ENCODE measurements at regions not wholly inside any gene's neighbourhood (a gene's known extent, or its start where the extent isn't known, plus 50 kb on each side); places are given as distances from the start of the nearest gene placed in this dataset.

GRCh38 chr17:79672496-79672895, 58.2 kb upstream of the ENPP7 start:
- Mint-ChIP-seq H3K27me3 (ENCODE audit: unreplicated experiment) (peaks cover 17% of the 10 kb centered on the region), H3K4me3 (ENCODE audit: unreplicated experiment) (no peak overlapping the region), H3K27ac (ENCODE audit: unreplicated experiment) (peak overlapping the region; percentile 84), H3K36me3 (ENCODE audit: unreplicated experiment) (peaks cover 19% of the 10 kb centered on the region), H3K4me1 (ENCODE audit: low read depth, unreplicated experiment) (peaks cover 50% of the 10 kb centered on the region), H3K9me3 (ENCODE audit: unreplicated experiment) (peaks cover 46% of the 10 kb centered on the region)
- no peak for DNase-seq
- no peak for TF ChIP-seq CTCF (IDR thresholded peaks at IDR 0.05; ENCODE audit: partially characterized antibody, unreplicated experiment)

- peak overlapping the region; percentile 99 for H3K27ac Mint-ChIP-seq (ENCODE audit: unreplicated experiment)
- TF ChIP-seq CTCF (IDR thresholded peaks at IDR 0.05; ENCODE audit: partially characterized antibody, unreplicated experiment) = peak; percentile 46
- peaks cover 45% of the 10 kb centered on the region for H3K9me3 Mint-ChIP-seq (ENCODE audit: unreplicated experiment)
- H3K27me3 Mint-ChIP-seq (ENCODE audit: unreplicated experiment) = peaks cover 20% of the 10 kb centered on the region
- H3K36me3 Mint-ChIP-seq (ENCODE audit: unreplicated experiment) = peaks cover 19% of the 10 kb centered on the region
- DNase-seq = peak; percentile 74
- peaks cover 47% of the 10 kb centered on the region for H3K4me1 Mint-ChIP-seq (ENCODE audit: low read depth, unreplicated experiment)
- peak overlapping the region; percentile 80 for H3K4me3 Mint-ChIP-seq (ENCODE audit: unreplicated experiment)
Measured at GRCh38 chr17:79671085-79671694, 59.6 kb upstream of the ENPP7 start.

GRCh38 chr17:79670537-79671084, 59.8 kb upstream of the RBFOX3 start:
- Mint-ChIP-seq H3K36me3 (ENCODE audit: unreplicated experiment) (peaks cover 19% of the 10 kb centered on the region), H3K4me1 (ENCODE audit: low read depth, unreplicated experiment) (peaks cover 47% of the 10 kb centered on the region), H3K27me3 (ENCODE audit: unreplicated experiment) (peaks cover 20% of the 10 kb centered on the region), H3K4me3 (ENCODE audit: unreplicated experiment) (peak overlapping the region; percentile 80), H3K9me3 (ENCODE audit: unreplicated experiment) (peaks cover 41% of the 10 kb centered on the region), H3K27ac (ENCODE audit: unreplicated experiment) (peak overlapping the region; percentile 99)
- DNase-seq = peak; percentile 38
- no peak for TF ChIP-seq CTCF (IDR thresholded peaks at IDR 0.05; ENCODE audit: partially characterized antibody, unreplicated experiment)

GRCh38 chr17:79669861-79670260, 59.0 kb upstream of the RBFOX3 start:
- Mint-ChIP-seq H3K27ac (ENCODE audit: unreplicated experiment) (peak overlapping the region; percentile 99), H3K36me3 (ENCODE audit: unreplicated experiment) (peaks cover 19% of the 10 kb centered on the region), H3K4me3 (ENCODE audit: unreplicated experiment) (peak overlapping the region; percentile 80), H3K27me3 (ENCODE audit: unreplicated experiment) (peaks cover 20% of the 10 kb centered on the region), H3K9me3 (ENCODE audit: unreplicated experiment) (peaks cover 40% of the 10 kb centered on the region), H3K4me1 (ENCODE audit: low read depth, unreplicated experiment) (peaks cover 51% of the 10 kb centered on the region)
- no peak for TF ChIP-seq CTCF (IDR thresholded peaks at IDR 0.05; ENCODE audit: partially characterized antibody, unreplicated experiment)
- no peak for DNase-seq

All from glutamatergic neuron (in vitro differentiated cells).